Dedifferentiated amniotic fluid mesenchymal stem cell (primary cell): ENCODE measurements at regions not wholly inside any gene's neighbourhood (a gene's known extent, or its start where the extent isn't known, plus 50 kb on each side); places are given as distances from the start of the nearest gene placed in this dataset.
A peak's percentile ranks its signal among the peaks of the same experiment; 100 is the strongest.

Experiments used
- DNase-seq: peaks from one replicate; pipeline ENCODE4 v3.0.0-alpha.2; 2016; ENCODE audit errors: extremely low spot score

- DNase-seq: no peak
These were observed 325.6 kb upstream of the UMPS start for GRCh38 chr3:124404621-124405020.

- no peak for DNase-seq
These were observed 323.0 kb upstream of the UMPS start for GRCh38 chr3:124407260-124407659.

DNA sequence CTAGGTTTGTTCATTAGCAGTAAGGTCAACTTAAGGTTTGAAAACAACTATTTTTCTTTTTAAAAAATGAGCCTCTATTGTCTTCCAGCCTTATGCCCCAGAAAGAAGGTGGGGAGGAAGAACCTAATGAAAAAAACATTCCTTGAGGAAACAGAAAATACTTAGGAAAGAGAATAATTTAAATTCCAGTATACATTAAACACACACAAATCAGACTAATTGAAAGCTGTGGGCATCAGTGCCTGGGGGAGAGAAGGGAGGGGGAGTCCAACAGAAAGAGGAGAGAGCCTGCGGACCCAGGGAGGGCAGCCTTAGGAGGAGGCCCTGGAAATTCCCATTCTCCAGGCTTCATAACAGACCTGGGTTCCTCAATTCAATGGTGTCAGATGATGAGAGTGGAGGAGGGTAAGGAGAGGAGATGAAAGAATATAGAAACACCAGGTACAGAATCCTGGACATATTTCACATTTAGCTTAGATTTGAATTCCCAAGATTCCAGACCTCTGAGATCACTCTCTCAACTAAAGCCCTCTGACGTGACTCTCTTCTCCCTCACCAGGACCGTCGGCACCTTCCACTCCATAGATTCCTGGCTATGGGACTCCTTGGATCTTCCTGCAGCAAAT, 320.5 kb upstream of the UMPS start:
- DNase-seq: peak; percentile 29

DNA sequence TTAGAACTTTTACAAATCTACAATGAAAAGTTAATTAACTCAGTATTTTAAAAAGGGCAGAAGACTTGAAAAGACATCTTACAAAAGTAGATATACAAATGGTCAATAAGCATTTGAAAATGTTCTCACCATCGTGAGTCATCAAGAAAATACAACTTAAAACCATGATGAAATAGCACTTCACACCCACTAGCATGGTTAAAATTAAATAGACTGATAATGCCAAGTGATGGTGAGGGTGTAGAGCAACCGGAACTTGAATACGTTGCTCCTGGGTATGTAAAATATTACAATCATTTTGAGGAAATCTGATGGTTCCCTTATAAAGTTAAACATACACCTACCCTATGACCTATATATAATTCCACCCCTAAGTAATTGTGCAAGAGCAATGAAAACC, 319.8 kb upstream of the UMPS start:
- DNase-seq: no peak

GRCh38 chr3:124411728-124412127, 318.5 kb upstream of the UMPS start:
- DNase-seq: no peak

- DNase-seq: no peak
These were observed 317.6 kb upstream of the UMPS start for GRCh38 chr3:124412644-124413043.

DNA sequence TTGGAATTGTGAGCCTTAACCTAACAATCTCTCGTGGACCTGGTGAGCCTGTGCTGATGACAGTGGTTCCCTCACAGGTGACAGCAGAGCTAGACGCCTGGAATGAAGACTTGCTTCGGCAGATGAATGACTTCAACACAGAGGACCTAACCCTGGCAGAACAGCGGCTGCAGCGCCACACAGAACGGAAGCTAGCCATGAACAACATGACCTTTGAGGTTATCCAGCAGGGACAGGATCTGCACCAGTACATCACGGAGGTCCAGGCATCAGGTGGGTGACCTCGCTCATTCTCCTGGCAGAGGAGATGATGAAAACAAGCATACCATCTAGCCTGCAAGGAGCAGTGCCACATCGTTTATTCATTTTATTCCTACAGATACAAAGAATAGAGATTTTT, 316.9 kb upstream of the UMPS start:
- DNase-seq: no peak

GRCh38 chr3:124413989-124414598, 316.2 kb upstream of the UMPS start:
- no peak for DNase-seq

GRCh38 chr3:124415446-124415960, 314.7 kb upstream of the UMPS start:
- no peak for DNase-seq

- DNase-seq: no peak
These were observed 310.9 kb upstream of the UMPS start for GRCh38 chr3:124419303-124419702.

- DNase-seq: no peak
These were observed 309.9 kb upstream of the UMPS start for GRCh38 chr3:124420392-124420791.

- no peak for DNase-seq
These were observed 307.4 kb upstream of the UMPS start for GRCh38 chr3:124422805-124423204.

DNA sequence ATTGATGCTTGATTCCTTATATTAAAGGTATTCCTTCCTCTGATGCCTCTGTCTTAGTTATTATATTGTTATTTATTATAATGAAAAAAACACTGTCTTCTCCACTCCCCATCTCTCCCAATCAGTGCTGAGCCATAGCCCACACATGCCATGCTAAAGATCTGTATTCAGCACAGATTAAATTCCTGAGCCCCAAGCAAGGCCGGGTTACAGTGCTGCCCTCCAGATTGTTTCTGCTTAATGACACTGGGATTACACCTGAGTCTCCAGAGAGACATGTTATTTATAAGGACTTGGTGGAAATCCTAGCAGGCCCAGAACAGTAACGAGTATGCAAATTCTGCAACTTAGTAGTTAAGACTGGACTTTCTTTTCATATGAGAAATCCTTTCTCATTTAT, 305.9 kb upstream of the UMPS start:
- no peak for DNase-seq

- DNase-seq: no peak
These were observed 304.3 kb upstream of the UMPS start for GRCh38 chr3:124425972-124426371.

DNA sequence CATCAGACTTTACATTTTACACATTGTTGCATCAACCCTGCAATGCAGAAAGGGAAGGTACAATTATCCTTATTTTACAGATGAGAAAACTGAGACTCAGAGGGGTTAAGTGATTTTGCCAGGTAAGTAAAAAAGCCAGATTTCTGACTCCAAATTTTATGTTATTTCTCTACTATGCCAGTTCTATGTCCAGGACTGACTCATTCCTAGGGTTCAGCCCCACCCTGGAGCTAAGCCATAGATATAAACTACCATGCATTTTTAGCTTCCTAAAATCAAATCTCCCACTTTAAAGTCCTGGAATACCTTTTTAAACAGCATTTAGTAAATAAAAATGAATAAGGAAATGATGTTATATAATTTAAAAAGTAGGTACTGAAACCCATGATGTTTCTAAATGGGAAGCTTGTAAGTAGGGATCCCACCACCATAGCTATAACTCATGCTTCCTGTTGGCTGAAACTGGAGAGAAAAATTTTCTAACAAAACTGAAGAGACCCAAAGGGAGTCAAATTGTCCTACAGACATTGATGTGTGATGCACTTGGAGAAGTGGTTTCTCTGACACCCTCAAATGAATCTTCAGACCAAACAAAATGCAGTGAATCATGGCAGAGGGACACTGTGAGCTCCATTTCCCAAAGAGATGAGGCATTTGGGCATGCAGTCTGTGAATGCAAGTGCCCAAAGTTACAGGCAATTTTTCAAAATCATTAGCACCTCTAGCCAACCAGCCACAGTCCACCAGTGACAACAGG, 301.7 kb upstream of the UMPS start:
- peak; percentile 47 for DNase-seq

GRCh38 chr3:124429129-124429815, 301.0 kb upstream of the UMPS start:
- peak; percentile 66 for DNase-seq

- no peak for DNase-seq
These were observed 298.8 kb upstream of the UMPS start for GRCh38 chr3:124431331-124431994.

GRCh38 chr3:124434176-124434575, 296.1 kb upstream of the UMPS start:
- DNase-seq: no peak

DNA sequence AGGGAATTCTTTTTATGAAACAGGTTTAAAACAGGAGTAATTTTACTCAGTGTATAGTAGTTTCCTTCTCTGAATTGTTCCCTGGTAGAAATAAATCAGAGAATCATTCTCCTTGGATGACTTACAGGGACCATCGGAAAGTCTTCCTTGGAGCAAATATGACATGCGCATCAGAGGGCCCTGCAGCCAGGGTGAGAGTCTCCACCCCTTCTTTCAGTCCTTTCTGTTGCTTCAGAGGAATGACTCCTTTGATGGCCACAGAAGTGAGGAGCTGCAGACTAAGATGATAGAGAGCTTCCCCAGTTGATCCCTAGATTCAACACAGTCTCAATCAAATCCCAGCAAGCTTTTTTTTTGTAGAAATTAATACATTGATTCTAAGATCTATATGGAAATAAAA, 294.8 kb upstream of the UMPS start:
- DNase-seq: no peak

GRCh38 chr3:124438813-124439212, 291.4 kb upstream of the UMPS start:
- no peak for DNase-seq

GRCh38 chr3:124439603-124440002, 290.6 kb upstream of the UMPS start:
- no peak for DNase-seq

- DNase-seq: no peak
These were observed 288.5 kb upstream of the UMPS start for GRCh38 chr3:124441766-124442165.
